Keratinocyte (primary cell): ENCODE measurements at regions not wholly inside any gene's neighbourhood (a gene's known extent, or its start where the extent isn't known, plus 50 kb on each side); places are given as distances from the start of the nearest gene placed in this dataset.

ENCODE experiments used
- DNase-seq: peaks from one replicate; pipeline ENCODE4 v3.0.0-alpha.2; 2011; ENCODE audit warnings: low read depth, missing footprints, low spot score
- FAIRE-seq: peaks from 2 replicates; lab custom pipeline; 2011; peaks lifted over from hg19 to GRCh38; lab: Jason Lieb, UNC
- H2AFZ ChIP-seq: 2 replicates; pipeline ENCODE4 v1.6.0; 2012; ENCODE audit warnings: low read length, control low read depth, inconsistent platforms; ENCODE audit not compliant: control insufficient read depth
- H3K27ac ChIP-seq: 2 replicates; pipeline ENCODE4 v1.5.1; 2011; ENCODE audit warnings: low read length; ENCODE audit not compliant: control insufficient read depth, insufficient read depth
- H3K27me3 ChIP-seq: 3 replicates; pipeline ENCODE4 v1.6.0; 2011; ENCODE audit warnings: low read length; ENCODE audit not compliant: control insufficient read depth, insufficient read depth; ENCODE audit errors: extremely low read depth
- H3K36me3 ChIP-seq, 2 experiments: 2 replicates in 1 of 2; 3 replicates in 1 of 2; pipeline ENCODE4 v1.5.1; 2011; ENCODE audit warnings: low read length in 2 of 2, mild to moderate bottlenecking in 1 of 2; ENCODE audit not compliant: control insufficient read depth in 2 of 2, insufficient read depth in 2 of 2; ENCODE audit errors: extremely low read depth in 1 of 2
- H3K4me1 ChIP-seq: 3 replicates; pipeline ENCODE4 v1.5.1; 2011; ENCODE audit warnings: low read length; ENCODE audit not compliant: control insufficient read depth, insufficient read depth; ENCODE audit errors: extremely low read depth
- H3K4me2 ChIP-seq: 3 replicates; pipeline ENCODE4 v1.6.0; 2011; ENCODE audit warnings: low read depth, low read length; ENCODE audit not compliant: control insufficient read depth, insufficient read depth; ENCODE audit errors: extremely low read depth
- H3K4me3 ChIP-seq, 3 experiments: fragments of 200-600 bp in 1 of 3; sonication (generic) in 1 of 3; 2 replicates in 2 of 3; 3 replicates in 1 of 3; pipeline ENCODE4 v1.5.1; 2011 to 2016; ENCODE audit warnings: low read length in 3 of 3, mild to moderate bottlenecking in 3 of 3, control low read depth in 2 of 3, inconsistent platforms in 1 of 3, low read depth in 1 of 3, mixed read lengths in 1 of 3, mixed run types in 1 of 3, moderate library complexity in 1 of 3; ENCODE audit not compliant: control insufficient read depth in 2 of 3, insufficient read depth in 2 of 3; ENCODE audit errors: extremely low read depth in 1 of 3
- H3K79me2 ChIP-seq: 2 replicates; pipeline ENCODE4 v1.6.0; 2012; ENCODE audit warnings: low read length; ENCODE audit not compliant: control insufficient read depth, insufficient read depth
- H3K9ac ChIP-seq: 3 replicates; pipeline ENCODE4 v1.6.0; 2011; ENCODE audit warnings: low read length; ENCODE audit not compliant: control insufficient read depth, insufficient read depth; ENCODE audit errors: extremely low read depth
- H3K9me1 ChIP-seq: 3 replicates; pipeline ENCODE4 v1.6.0; 2011; ENCODE audit warnings: low read length; ENCODE audit not compliant: control insufficient read depth, insufficient read depth; ENCODE audit errors: extremely low read depth
- H3K9me3 ChIP-seq: 2 replicates; pipeline ENCODE4 v1.5.1; 2012; ENCODE audit warnings: low read depth, low read length; ENCODE audit not compliant: control insufficient read depth
- H4K20me1 ChIP-seq: 3 replicates; pipeline ENCODE4 v1.6.0; 2011; ENCODE audit warnings: low read length; ENCODE audit not compliant: control insufficient read depth, insufficient read depth; ENCODE audit errors: extremely low read depth
- EZH2 ChIP-seq: IDR thresholded peaks from one replicate; pipeline ENCODE4 v1.6.1; 2012; ENCODE audit warnings: inconsistent platforms, mild to moderate bottlenecking, low read length, moderate library complexity
- dilution Hi-C: fragments of 300-500 bp; cut with MboI; formaldehyde crosslinking; loops from one replicate; pipeline ENCODE4 v1.7.0; 2020; ENCODE audit warnings: low sequenced_read_pairs; ENCODE audit not compliant: extremely low pct_ligation_motif_present
- TF ChIP-seq, protein P1 (sequence below), 3 experiments: IDR thresholded peaks in 1 of 3; conservative IDR thresholded peaks in 1 of 3; optimal IDR thresholded peaks in 1 of 3; 2 replicates in 2 of 3; 3 replicates in 1 of 3; pipeline versions ENCODE3 to v1.5.1; 2011; ENCODE audit warnings: low read length in 3 of 3, mild to moderate bottlenecking in 3 of 3, moderate library complexity in 2 of 3, control low read depth in 1 of 3, inconsistent platforms in 1 of 3; ENCODE audit not compliant: insufficient read depth in 2 of 3; ENCODE audit errors: extremely low read depth in 1 of 3

DNA sequence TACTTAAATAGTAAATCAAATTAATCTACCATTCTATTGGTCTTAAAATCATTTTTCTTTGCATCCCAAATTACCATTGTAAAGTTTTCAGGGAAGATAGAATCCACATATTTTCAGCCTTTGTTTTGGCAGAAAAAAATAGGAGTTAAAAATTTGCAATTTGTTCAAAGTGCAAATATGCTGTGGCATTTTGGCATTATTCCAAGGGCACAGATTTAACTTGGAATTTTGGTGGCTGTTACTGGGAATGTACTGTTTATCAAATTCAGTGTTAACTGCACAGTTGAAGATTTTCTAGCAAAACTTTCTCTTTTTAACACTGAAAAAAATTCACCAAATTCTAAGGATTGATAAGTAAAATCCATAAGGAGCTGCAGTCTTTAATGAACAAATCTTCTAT is 151.0 kb upstream of the HDAC9 start:
- Histone ChIP-seq H3K9me1 (no peaks in the 10 kb centered on the region), H3K9me3 (no peaks in the 10 kb centered on the region), H3K27me3 (no peaks in the 10 kb centered on the region), H3K4me1 (no peaks in the 10 kb centered on the region), H3K9ac (no peak overlapping the region), H3K4me3 (no peak overlapping the region), H3K4me2 (no peak overlapping the region), H3K27ac (no peak overlapping the region), H3K79me2 (no peaks in the 10 kb centered on the region), H2AFZ (no peak overlapping the region), H4K20me1 (no peaks in the 10 kb centered on the region), H3K36me3 (no peaks in the 10 kb centered on the region)
- no peak for TF ChIP-seq EZH2
- TF ChIP-seq, protein P1, sequence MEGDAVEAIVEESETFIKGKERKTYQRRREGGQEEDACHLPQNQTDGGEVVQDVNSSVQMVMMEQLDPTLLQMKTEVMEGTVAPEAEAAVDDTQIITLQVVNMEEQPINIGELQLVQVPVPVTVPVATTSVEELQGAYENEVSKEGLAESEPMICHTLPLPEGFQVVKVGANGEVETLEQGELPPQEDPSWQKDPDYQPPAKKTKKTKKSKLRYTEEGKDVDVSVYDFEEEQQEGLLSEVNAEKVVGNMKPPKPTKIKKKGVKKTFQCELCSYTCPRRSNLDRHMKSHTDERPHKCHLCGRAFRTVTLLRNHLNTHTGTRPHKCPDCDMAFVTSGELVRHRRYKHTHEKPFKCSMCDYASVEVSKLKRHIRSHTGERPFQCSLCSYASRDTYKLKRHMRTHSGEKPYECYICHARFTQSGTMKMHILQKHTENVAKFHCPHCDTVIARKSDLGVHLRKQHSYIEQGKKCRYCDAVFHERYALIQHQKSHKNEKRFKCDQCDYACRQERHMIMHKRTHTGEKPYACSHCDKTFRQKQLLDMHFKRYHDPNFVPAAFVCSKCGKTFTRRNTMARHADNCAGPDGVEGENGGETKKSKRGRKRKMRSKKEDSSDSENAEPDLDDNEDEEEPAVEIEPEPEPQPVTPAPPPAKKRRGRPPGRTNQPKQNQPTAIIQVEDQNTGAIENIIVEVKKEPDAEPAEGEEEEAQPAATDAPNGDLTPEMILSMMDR (optimal IDR thresholded peaks at IDR 0.05 in 1 of 3, IDR thresholded peaks at IDR 0.05 in 1 of 3, conservative IDR thresholded peaks at IDR 0.05 in 1 of 3; ENCODE audit: extremely low read depth in 1 of 3, insufficient read depth in 2 of 3, low read length in 3 of 3), result no peak
- dilution Hi-C loops, result no loop called here
- FAIRE-seq, result no peak
- DNase-seq, result no peak

DNA sequence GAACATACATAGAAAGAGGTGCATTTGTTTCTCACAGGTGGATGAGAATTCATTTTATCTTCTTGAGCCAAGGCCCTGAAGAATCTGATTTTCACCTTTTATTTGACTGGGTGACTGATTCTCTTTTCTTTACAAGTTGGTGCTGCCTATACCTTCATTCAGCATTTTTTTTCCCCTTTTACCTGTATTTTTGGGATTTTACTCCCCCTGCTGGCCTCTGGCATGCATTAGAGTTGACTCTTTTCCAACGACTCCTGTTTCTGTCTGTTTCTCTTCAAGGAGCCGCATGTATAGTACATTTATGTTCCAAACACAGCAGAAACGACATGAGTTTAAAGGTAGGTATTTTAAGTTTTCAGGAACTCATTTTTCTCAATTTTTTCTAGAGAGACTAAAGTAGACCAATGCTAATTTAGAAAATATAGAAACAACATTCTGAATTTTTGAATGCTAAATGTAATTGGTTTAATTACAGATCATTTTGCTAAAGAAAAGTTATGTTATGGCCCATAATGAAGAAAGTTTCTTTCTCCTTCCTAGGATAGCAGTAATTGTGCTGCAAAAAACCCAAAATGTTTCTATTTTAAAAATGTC is 149.8 kb upstream of the HDAC9 start:
- no peaks in the 10 kb centered on the region for H3K79me2 ChIP-seq
- no peaks in the 10 kb centered on the region for H3K9me1 ChIP-seq
- DNase-seq, result no peak
- TF ChIP-seq, protein P1 (optimal IDR thresholded peaks at IDR 0.05 in 1 of 3, IDR thresholded peaks at IDR 0.05 in 1 of 3, conservative IDR thresholded peaks at IDR 0.05 in 1 of 3; ENCODE audit: extremely low read depth in 1 of 3, insufficient read depth in 2 of 3, low read length in 3 of 3), result peak; percentile 46 to 76 (median 73)
- no peak for TF ChIP-seq EZH2
- no peaks in the 10 kb centered on the region for H3K4me1 ChIP-seq
- no peak overlapping the region for H3K4me3 ChIP-seq
- H3K9ac ChIP-seq, result no peak overlapping the region
- H3K27ac ChIP-seq, result no peak overlapping the region
- H3K27me3 ChIP-seq, result no peaks in the 10 kb centered on the region
- dilution Hi-C loops, result no loop called here
- FAIRE-seq, result peak; percentile 64
- H2AFZ ChIP-seq, result peak overlapping the region; percentile 25
- no peaks in the 10 kb centered on the region for H4K20me1 ChIP-seq
- H3K9me3 ChIP-seq, result no peaks in the 10 kb centered on the region
- H3K36me3 ChIP-seq, result no peaks in the 10 kb centered on the region
- no peak overlapping the region for H3K4me2 ChIP-seq
